Lower lobe of right lung (tissue), 2 donors: ENCODE measurements at regions not wholly inside any gene's neighbourhood (a gene's known extent, or its start where the extent isn't known, plus 50 kb on each side); places are given as distances from the start of the nearest gene placed in this dataset.

ENCODE experiments used
- ATAC-seq, 2 donors: fragments of 200-7000 bp; cut with Tn5 transposase; one replicate each; pipeline ENCODE4 v1.9.1; 2020 to 2022; ENCODE audit warnings: mild to moderate bottlenecking in 2 of 2, moderate library complexity in 2 of 2
- DNase-seq: peaks from one replicate; pipeline ENCODE4 v3.0.0-alpha.2; 2020
- H3K27ac ChIP-seq: fragments of 200-600 bp; one replicate; pipeline ENCODE4 v1.8.0; 2022
- H3K27me3 ChIP-seq: fragments of 200-600 bp; one replicate; pipeline ENCODE4 v1.8.0; 2022; ENCODE audit warnings: low read depth
- H3K36me3 ChIP-seq: fragments of 200-600 bp; one replicate; pipeline ENCODE4 v1.8.0; 2022; ENCODE audit warnings: mild to moderate bottlenecking
- H3K4me1 ChIP-seq: fragments of 200-600 bp; one replicate; pipeline ENCODE4 v1.8.0; 2022
- H3K4me3 ChIP-seq: fragments of 200-600 bp; one replicate; pipeline ENCODE4 v1.8.0; 2022; ENCODE audit warnings: mild to moderate bottlenecking
- H3K9me3 ChIP-seq: fragments of 200-600 bp; one replicate; pipeline ENCODE4 v1.8.0; 2022
- CTCF ChIP-seq: fragments of 200-600 bp; IDR thresholded peaks from one replicate; pipeline ENCODE4 v1.8.0; 2022; ENCODE audit warnings: antibody characterized with exemption, mild to moderate bottlenecking
- intact Hi-C: fragments of 100-400 bp; cut with DNase I; formaldehyde crosslinking; loops from one replicate; pipeline ENCODE4 v1.11.0; 2022
- donor health status: DM: no; HTN: yes; CAD: no; lungs with severe emphysema.

- no peak for TF ChIP-seq CTCF
- H3K27ac ChIP-seq, result no peak overlapping the region
- H3K36me3 ChIP-seq, result no peaks in the 10 kb centered on the region
- H3K4me3 ChIP-seq, result no peak overlapping the region
- peaks cover 10% of the 10 kb centered on the region for H3K4me1 ChIP-seq
- no peak for DNase-seq
- no peaks in the 10 kb centered on the region for H3K27me3 ChIP-seq
- ATAC-seq, result peak; percentile 66 to 82
- H3K9me3 ChIP-seq, result no peaks in the 10 kb centered on the region
- intact Hi-C loops, result no loop called here
Observed at GRCh38 chr6:168247443-168248147, 72.0 kb downstream of the DACT2 start.

- H3K9me3 ChIP-seq, result no peaks in the 10 kb centered on the region
- DNase-seq (no peak), ATAC-seq (peak in 1 of 2 donors; percentile 30)
- H3K4me1 ChIP-seq, result peaks cover 10% of the 10 kb centered on the region
- intact Hi-C loops, result no loop called here
- H3K36me3 ChIP-seq, result no peaks in the 10 kb centered on the region
- no peak for TF ChIP-seq CTCF
- H3K4me3 ChIP-seq, result no peak overlapping the region
- no peak overlapping the region for H3K27ac ChIP-seq
- no peaks in the 10 kb centered on the region for H3K27me3 ChIP-seq
Observed at GRCh38 chr6:168244961-168245551, 74.5 kb downstream of the DACT2 start.

- no peaks in the 10 kb centered on the region for H3K27me3 ChIP-seq
- H3K4me3 ChIP-seq, result no peak overlapping the region
- no peak for TF ChIP-seq CTCF
- ATAC-seq (no peak), DNase-seq (no peak)
- H3K27ac ChIP-seq, result no peak overlapping the region
- intact Hi-C loops, result no loop called here
- no peaks in the 10 kb centered on the region for H3K36me3 ChIP-seq
- H3K9me3 ChIP-seq, result no peaks in the 10 kb centered on the region
- H3K4me1 ChIP-seq, result peaks cover 10% of the 10 kb centered on the region
Observed at GRCh38 chr6:168243812-168244376, 75.7 kb downstream of the DACT2 start.

GRCh38 chr6:168242940-168243225 lies 76.7 kb downstream of the DACT2 start:
- Histone ChIP-seq H3K9me3 (no peaks in the 10 kb centered on the region), H3K36me3 (no peaks in the 10 kb centered on the region), H3K4me3 (no peak overlapping the region), H3K4me1 (peaks cover 9% of the 10 kb centered on the region), H3K27me3 (no peaks in the 10 kb centered on the region), H3K27ac (no peak overlapping the region)
- intact Hi-C loops, result no loop called here
- DNase-seq (no peak), ATAC-seq (no peak)
- TF ChIP-seq CTCF, result no peak

GRCh38 chr6:168242111-168242939 lies 77.3 kb downstream of the DACT2 start:
- no peak overlapping the region for H3K27ac ChIP-seq
- TF ChIP-seq CTCF, result no peak
- H3K9me3 ChIP-seq, result no peaks in the 10 kb centered on the region
- no peaks in the 10 kb centered on the region for H3K36me3 ChIP-seq
- H3K4me1 ChIP-seq, result peaks cover 3% of the 10 kb centered on the region
- DNase-seq, result no peak
- H3K27me3 ChIP-seq, result no peaks in the 10 kb centered on the region
- intact Hi-C loops, result no loop called here
- ATAC-seq, result no peak
- no peak overlapping the region for H3K4me3 ChIP-seq
